Peyer's patch (tissue), 4 donors: ENCODE measurements at regions not wholly inside any gene's neighbourhood (a gene's known extent, or its start where the extent isn't known, plus 50 kb on each side); places are given as distances from the start of the nearest gene placed in this dataset.
"Not testable (repeated sequence)": the region's sequence is repeated elsewhere in the genome, so short reads cannot be mapped to it uniquely, and the experiment has no call there.

Experiments used
- DNase-seq, 3 donors: peaks; one replicate each; pipeline ENCODE4 v3.0.0-alpha.2; 2017 to 2019
- H3K27ac ChIP-seq, 4 donors: fragments of 200-600 bp; sonication (generic); one replicate each; pipeline ENCODE4 v1.5.1; 2016 to 2019
- H3K27me3 ChIP-seq, 2 donors: fragments of 200-600 bp; sonication (generic); one replicate each; pipeline ENCODE4 v1.5.1; 2019
- H3K36me3 ChIP-seq, 3 donors: fragments of 200-600 bp; sonication (generic); one replicate each; pipeline ENCODE4 v1.5.1; 2016 to 2019
- H3K4me1 ChIP-seq, 4 donors: fragments of 200-600 bp; sonication (generic); one replicate each; pipeline ENCODE4 v1.5.1; 2016 to 2019
- H3K4me3 ChIP-seq, 4 donors: fragments of 200-600 bp; sonication (generic); 1 replicate in 3 of 4; 2 replicates in 1 of 4; pipeline ENCODE4 v1.5.1; 2016 to 2019; ENCODE audit warnings: mild to moderate bottlenecking in 1 of 4
- H3K9me3 ChIP-seq, 4 donors: fragments of 200-600 bp; sonication (generic); one replicate each; pipeline ENCODE4 v1.5.1; 2016 to 2019; ENCODE audit warnings: mild to moderate bottlenecking in 1 of 4
- CTCF ChIP-seq, 6 experiments: fragments of 450-650 bp in 4 of 6; fragments of 200-600 bp in 2 of 6; sonication (generic) in 1 of 6; IDR thresholded peaks; one replicate each; pipeline ENCODE4 v1.5.1; 2017 to 2019; ENCODE audit warnings: antibody characterized with exemption in 6 of 6, mild to moderate bottlenecking in 3 of 6, moderate library complexity in 1 of 6
- POLR2A ChIP-seq, 2 donors: fragments of 450-650 bp; IDR thresholded peaks; one replicate each; pipeline ENCODE4 v1.5.1; 2017; ENCODE audit warnings: antibody characterized with exemption in 2 of 2, mild to moderate bottlenecking in 2 of 2, moderate library complexity in 2 of 2

- TF ChIP-seq POLR2A (IDR thresholded peaks at IDR 0.05) (no peak), CTCF (IDR thresholded peaks at IDR 0.05) (no peak)
- Histone ChIP-seq H3K36me3 (no peaks in the 10 kb centered on the region), H3K27ac (no peak overlapping the region), H3K27me3 (no peaks in the 10 kb centered on the region), H3K4me3 (no peak overlapping the region), H3K4me1 (peaks cover 0 to 6% (median 0%) of the 10 kb centered on the region in 4 donors), H3K9me3 (no peaks in the 10 kb centered on the region)
- no peak for DNase-seq
Observed at GRCh38 chr6:4262526-4262925, 127.2 kb upstream of the ECI2 start.

- H3K27ac ChIP-seq, result no peak overlapping the region
- no peaks in the 10 kb centered on the region for H3K27me3 ChIP-seq
- TF ChIP-seq POLR2A (IDR thresholded peaks at IDR 0.05) (no peak), CTCF (IDR thresholded peaks at IDR 0.05) (no peak)
- no peaks in the 10 kb centered on the region for H3K36me3 ChIP-seq
- H3K9me3 ChIP-seq, result no peaks in the 10 kb centered on the region
- DNase-seq, result no peak
- H3K4me3 ChIP-seq, result no peak overlapping the region
- H3K4me1 ChIP-seq, result peaks cover 0 to 6% (median 0%) of the 10 kb centered on the region in 4 donors
Observed at GRCh38 chr6:4259391-4259790, 124.0 kb upstream of the ECI2 start.

GRCh38 chr6:4258733-4259132 is 123.4 kb upstream of the ECI2 start:
- Histone ChIP-seq H3K4me3 (no peak overlapping the region), H3K36me3 (no peaks in the 10 kb centered on the region), H3K27me3 (no peaks in the 10 kb centered on the region), H3K4me1 (peaks cover 0 to 13% (median 0%) of the 10 kb centered on the region in 4 donors), H3K9me3 (no peaks in the 10 kb centered on the region), H3K27ac (no peak overlapping the region)
- TF ChIP-seq POLR2A (IDR thresholded peaks at IDR 0.05) (no peak), CTCF (IDR thresholded peaks at IDR 0.05) (no peak)
- no peak for DNase-seq

- DNase-seq, result no peak
- H3K36me3 ChIP-seq, result no peaks in the 10 kb centered on the region
- no peak overlapping the region for H3K4me3 ChIP-seq
- TF ChIP-seq POLR2A (IDR thresholded peaks at IDR 0.05) (no peak), CTCF (IDR thresholded peaks at IDR 0.05) (no peak)
- no peak overlapping the region for H3K27ac ChIP-seq
- peaks cover 0 to 12% (median 0%) of the 10 kb centered on the region in 4 donors for H3K4me1 ChIP-seq
- no peaks in the 10 kb centered on the region for H3K27me3 ChIP-seq
- no peaks in the 10 kb centered on the region for H3K9me3 ChIP-seq
Observed at GRCh38 chr6:4256969-4257368, 121.6 kb upstream of the ECI2 start.

GRCh38 chr6:4253604-4254231 is 118.3 kb upstream of the ECI2 start:
- Histone ChIP-seq H3K27me3 (no peaks in the 10 kb centered on the region), H3K27ac (no peak overlapping the region), H3K4me1 (peaks cover 0 to 12% (median 0%) of the 10 kb centered on the region in 4 donors), H3K9me3 (no peaks in the 10 kb centered on the region), H3K4me3 (no peak overlapping the region), H3K36me3 (no peaks in the 10 kb centered on the region)
- no peak for DNase-seq
- TF ChIP-seq CTCF (IDR thresholded peaks at IDR 0.05) (peak in 3 of 6 experiments; percentile 32 to 40 (median 35)), POLR2A (IDR thresholded peaks at IDR 0.05) (no peak)

GRCh38 chr6:4252445-4252844 is 117.1 kb upstream of the ECI2 start:
- H3K27ac ChIP-seq, DNase-seq, H3K9me3 ChIP-seq, H3K36me3 ChIP-seq, H3K27me3 ChIP-seq, H3K4me3 ChIP-seq: not testable (repeated sequence)
- peaks cover 0 to 12% (median 0%) of the 10 kb centered on the region in 4 donors for H3K4me1 ChIP-seq
